Endodermal cell (in vitro differentiated cells): ENCODE measurements at regions not wholly inside any gene's neighbourhood (a gene's known extent, or its start where the extent isn't known, plus 50 kb on each side); places are given as distances from the start of the nearest gene placed in this dataset.

Experiments used
- DNase-seq: peaks from one replicate; pipeline ENCODE4 v3.0.0-alpha.2; 2017
- H3K27ac ChIP-seq: 2 replicates; pipeline ENCODE4 v1.5.1; 2013; ENCODE audit warnings: mild to moderate bottlenecking, low read depth, low read length, moderate library complexity
- H3K27me3 ChIP-seq: 2 replicates; pipeline ENCODE4 v1.6.1; 2013; ENCODE audit warnings: mild to moderate bottlenecking, low read length, moderate library complexity; ENCODE audit not compliant: insufficient read depth, control insufficient read depth, poor library complexity, severe bottlenecking
- H3K36me3 ChIP-seq: 2 replicates; pipeline ENCODE4 v1.7.0; 2013; ENCODE audit warnings: mild to moderate bottlenecking, low read length, moderate library complexity; ENCODE audit not compliant: control insufficient read depth, insufficient read depth
- H3K4me1 ChIP-seq: one replicate; pipeline ENCODE4 v1.7.0; 2013; ENCODE audit warnings: low read length; ENCODE audit not compliant: control insufficient read depth, insufficient read depth
- H3K4me3 ChIP-seq: 2 replicates; pipeline ENCODE4 v1.5.1; 2013; ENCODE audit warnings: mild to moderate bottlenecking, low read length, moderate library complexity
- H3K9ac ChIP-seq: 2 replicates; pipeline ENCODE4 v1.6.1; 2013; ENCODE audit warnings: mild to moderate bottlenecking, low read length, moderate library complexity; ENCODE audit not compliant: poor library complexity, severe bottlenecking; ENCODE audit errors: extremely low read depth
- H3K9me3 ChIP-seq: 2 replicates; pipeline ENCODE4 v1.6.1; 2013; ENCODE audit warnings: mild to moderate bottlenecking, low read length, moderate library complexity; ENCODE audit not compliant: control insufficient read depth
- H3K27ac Mint-ChIP-seq: 2 replicates; pipeline ENCODE4 v1.8.0; 2020; ENCODE audit warnings: mixed read lengths
- H3K27me3 Mint-ChIP-seq: 2 replicates; pipeline ENCODE4 v1.8.0; 2021; ENCODE audit warnings: mild to moderate bottlenecking, mixed read lengths; ENCODE audit not compliant: insufficient read depth
- H3K36me3 Mint-ChIP-seq: 2 replicates; pipeline ENCODE4 v1.8.0; 2020; ENCODE audit warnings: low read depth, mixed read lengths
- H3K4me1 Mint-ChIP-seq: 2 replicates; pipeline ENCODE4 v1.8.0; 2020; ENCODE audit warnings: mixed read lengths
- H3K4me3 Mint-ChIP-seq: 2 replicates; pipeline ENCODE4 v1.8.0; 2020; ENCODE audit warnings: mild to moderate bottlenecking, moderate library complexity, mixed read lengths
- H3K9me3 Mint-ChIP-seq: 2 replicates; pipeline ENCODE4 v1.8.0; 2020; ENCODE audit warnings: mild to moderate bottlenecking, mixed read lengths
- WGBS, 2 experiments: methylation state at CpG; one replicate each; pipeline versions ENCODE4 v1.1.5 to v1.1.7; 2013; ENCODE audit warnings: missing lambda C conversion rate in 2 of 2, mixed read lengths in 1 of 2; ENCODE audit not compliant: insufficient coverage in 1 of 2, insufficient read length in 1 of 2; 5-methylcytosine and 5-hydroxymethylcytosine counted together
- TF ChIP-seq, protein P1 (sequence below): fragments of 200-600 bp; sonication (generic); conservative IDR thresholded peaks from 2 replicates; pipeline ENCODE4 v1.5.0; 2021; ENCODE audit warnings: antibody characterized with exemption, mild to moderate bottlenecking

DNA sequence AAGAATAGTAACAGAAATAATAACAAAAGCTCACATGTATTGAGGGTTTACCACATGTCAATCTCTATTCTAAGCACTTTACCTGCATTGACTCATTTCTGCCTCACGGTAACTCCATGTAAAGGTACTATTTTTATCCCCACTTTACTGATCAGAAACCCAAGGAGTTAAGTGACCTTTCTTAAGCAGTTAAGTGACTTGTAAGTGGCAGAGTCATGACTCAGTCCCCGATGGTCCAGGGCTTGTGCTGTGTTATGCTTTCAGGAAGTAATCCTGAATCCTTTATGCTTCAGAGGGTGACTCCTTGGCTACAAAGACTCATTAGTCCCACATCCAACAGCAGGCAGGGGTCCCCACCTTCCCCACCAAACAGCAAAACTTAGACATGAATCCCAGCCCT is 66.5 kb downstream of the MRM1 start:
- Histone ChIP-seq H3K36me3 (no peaks in the 10 kb centered on the region), H3K27me3 (no peaks in the 10 kb centered on the region), H3K4me1 (no peaks in the 10 kb centered on the region), H3K27ac (no peak overlapping the region), H3K9me3 (no peaks in the 10 kb centered on the region), H3K9ac (no peak overlapping the region), H3K4me3 (no peak overlapping the region)
- 87 to 90% methylated on average over 2 of the region's 2 CpGs for WGBS, 2 experiments
- DNase-seq = no peak
- H3K36me3 Mint-ChIP-seq = no peaks in the 10 kb centered on the region
- no peaks in the 10 kb centered on the region for H3K4me1 Mint-ChIP-seq
- H3K27me3 Mint-ChIP-seq = peaks cover under 1% of the 10 kb centered on the region
- H3K27ac Mint-ChIP-seq = no peak overlapping the region
- H3K4me3 Mint-ChIP-seq = no peak overlapping the region
- no peaks in the 10 kb centered on the region for H3K9me3 Mint-ChIP-seq
- TF ChIP-seq, protein P1, sequence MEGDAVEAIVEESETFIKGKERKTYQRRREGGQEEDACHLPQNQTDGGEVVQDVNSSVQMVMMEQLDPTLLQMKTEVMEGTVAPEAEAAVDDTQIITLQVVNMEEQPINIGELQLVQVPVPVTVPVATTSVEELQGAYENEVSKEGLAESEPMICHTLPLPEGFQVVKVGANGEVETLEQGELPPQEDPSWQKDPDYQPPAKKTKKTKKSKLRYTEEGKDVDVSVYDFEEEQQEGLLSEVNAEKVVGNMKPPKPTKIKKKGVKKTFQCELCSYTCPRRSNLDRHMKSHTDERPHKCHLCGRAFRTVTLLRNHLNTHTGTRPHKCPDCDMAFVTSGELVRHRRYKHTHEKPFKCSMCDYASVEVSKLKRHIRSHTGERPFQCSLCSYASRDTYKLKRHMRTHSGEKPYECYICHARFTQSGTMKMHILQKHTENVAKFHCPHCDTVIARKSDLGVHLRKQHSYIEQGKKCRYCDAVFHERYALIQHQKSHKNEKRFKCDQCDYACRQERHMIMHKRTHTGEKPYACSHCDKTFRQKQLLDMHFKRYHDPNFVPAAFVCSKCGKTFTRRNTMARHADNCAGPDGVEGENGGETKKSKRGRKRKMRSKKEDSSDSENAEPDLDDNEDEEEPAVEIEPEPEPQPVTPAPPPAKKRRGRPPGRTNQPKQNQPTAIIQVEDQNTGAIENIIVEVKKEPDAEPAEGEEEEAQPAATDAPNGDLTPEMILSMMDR = no peak

DNA sequence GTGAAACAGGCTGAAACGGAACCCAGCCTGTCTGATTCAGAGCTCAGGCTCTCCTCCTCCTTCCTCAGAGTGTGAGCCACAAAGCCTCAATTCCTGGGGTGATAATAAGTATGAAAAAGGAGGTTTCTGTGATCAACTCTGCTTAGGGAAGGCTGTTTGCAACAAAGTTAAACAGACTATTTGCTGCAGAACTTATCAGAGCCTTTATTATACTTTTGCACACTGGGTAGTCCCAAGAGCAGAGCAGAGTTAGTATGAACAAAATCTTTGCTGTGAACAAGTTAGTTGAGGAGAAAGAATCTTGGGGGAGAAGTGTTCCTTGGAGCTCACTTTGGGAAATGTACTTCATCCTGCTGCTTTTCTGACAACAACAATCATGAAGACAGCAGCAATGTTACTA is 67.4 kb downstream of the MRM1 start:
- WGBS, 2 experiments = 86 to 100% methylated on average over 1 of the region's 1 CpG
- H3K4me1 ChIP-seq = no peaks in the 10 kb centered on the region
- Mint-ChIP-seq H3K27ac (no peak overlapping the region), H3K4me3 (no peak overlapping the region), H3K9me3 (no peaks in the 10 kb centered on the region), H3K36me3 (no peaks in the 10 kb centered on the region), H3K27me3 (no peaks in the 10 kb centered on the region), H3K4me1 (no peaks in the 10 kb centered on the region)
- H3K9ac ChIP-seq = no peak overlapping the region
- no peaks in the 10 kb centered on the region for H3K27me3 ChIP-seq
- H3K27ac ChIP-seq = no peak overlapping the region
- no peak for DNase-seq
- no peaks in the 10 kb centered on the region for H3K9me3 ChIP-seq
- no peaks in the 10 kb centered on the region for H3K36me3 ChIP-seq
- TF ChIP-seq, protein P1 = no peak
- H3K4me3 ChIP-seq = no peak overlapping the region

DNA sequence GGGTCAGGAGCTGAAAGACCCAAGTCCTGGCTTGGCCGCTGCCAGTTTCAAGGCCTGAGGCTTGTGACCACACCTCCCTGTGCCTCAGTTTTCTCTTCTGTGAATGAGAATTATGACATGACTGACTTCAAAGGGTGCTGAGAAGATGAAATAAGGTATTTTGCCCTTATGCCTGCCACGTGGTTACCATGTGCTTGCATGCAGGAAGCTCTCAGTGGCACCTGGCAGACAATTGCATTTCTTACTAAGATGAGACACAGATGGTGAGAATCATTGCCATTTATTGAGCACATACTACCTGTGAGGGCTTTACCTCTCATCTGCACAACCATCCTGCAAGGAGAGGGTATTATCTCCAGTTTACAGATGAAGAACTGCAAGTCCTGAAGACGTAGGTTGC is 69.8 kb downstream of the MRM1 start:
- H3K9me3 Mint-ChIP-seq = no peaks in the 10 kb centered on the region
- Histone ChIP-seq H3K4me1 (no peaks in the 10 kb centered on the region), H3K9ac (no peak overlapping the region), H3K36me3 (no peaks in the 10 kb centered on the region), H3K27me3 (no peaks in the 10 kb centered on the region), H3K9me3 (no peaks in the 10 kb centered on the region), H3K4me3 (no peak overlapping the region), H3K27ac (no peak overlapping the region)
- H3K4me3 Mint-ChIP-seq = no peak overlapping the region
- no peak for DNase-seq
- no peaks in the 10 kb centered on the region for H3K27me3 Mint-ChIP-seq
- H3K4me1 Mint-ChIP-seq = peaks cover 2% of the 10 kb centered on the region
- TF ChIP-seq, protein P1 = no peak
- WGBS, 2 experiments = 88 to 91% methylated on average over 3 of the region's 3 CpGs
- no peaks in the 10 kb centered on the region for H3K36me3 Mint-ChIP-seq
- no peak overlapping the region for H3K27ac Mint-ChIP-seq
